HEK293 (cell line): ENCODE measurements at regions not wholly inside any gene's neighbourhood (a gene's known extent, or its start where the extent isn't known, plus 50 kb on each side); places are given as distances from the start of the nearest gene placed in this dataset.

Experiments used
- KLF8 ChIP-seq: fragments of 450-650 bp; formaldehyde crosslinking; IDR thresholded peaks from 2 replicates; pipeline ENCODE4 v1.5.1; 2016; ENCODE audit warnings: missing biosample characterization, missing genetic modification characterization
- MEIS1 ChIP-seq: sonication (generic); formaldehyde crosslinking; IDR thresholded peaks from 2 replicates; pipeline ENCODE4 v1.8.1; 2022; ENCODE audit warnings: missing genetic modification reagents, mild to moderate bottlenecking, borderline replicate concordance
- OSR2 ChIP-seq: fragments of 450-650 bp; formaldehyde crosslinking; IDR thresholded peaks from 2 replicates; pipeline ENCODE4 v1.5.1; 2016; ENCODE audit warnings: missing biosample characterization, missing genetic modification characterization
- RBAK ChIP-seq: fragments of 450-650 bp; formaldehyde crosslinking; IDR thresholded peaks from 2 replicates; pipeline ENCODE4 v1.5.1; 2016; ENCODE audit warnings: missing biosample characterization, missing genetic modification characterization
- REPIN1 ChIP-seq: fragments of 450-650 bp; formaldehyde crosslinking; IDR thresholded peaks from 2 replicates; pipeline ENCODE4 v1.5.1; 2017; ENCODE audit warnings: missing biosample characterization, missing genetic modification characterization, low read depth
- ZNF121 ChIP-seq: fragments of 450-650 bp; formaldehyde crosslinking; IDR thresholded peaks from 2 replicates; pipeline ENCODE4 v1.5.1; 2016; ENCODE audit warnings: missing biosample characterization, missing genetic modification characterization
- ZNF140 ChIP-seq: fragments of 450-650 bp; formaldehyde crosslinking; IDR thresholded peaks from 2 replicates; pipeline ENCODE4 v1.5.1; 2016; ENCODE audit warnings: missing biosample characterization, missing genetic modification characterization
- ZNF155 ChIP-seq: fragments of 450-650 bp; formaldehyde crosslinking; IDR thresholded peaks from 2 replicates; pipeline ENCODE4 v1.5.1; 2016; ENCODE audit warnings: missing biosample characterization, missing genetic modification characterization
- ZNF274 ChIP-seq, 2 experiments: fragments of 200-500 bp in 1 of 2; fragments of 450-650 bp in 1 of 2; sonication (Bioruptor generic) in 1 of 2; formaldehyde crosslinking in 1 of 2; IDR thresholded peaks; 2 replicates each; pipeline versions ENCODE4 v1.5.1 to v1.6.1; 2014 to 2016; ENCODE audit warnings: borderline replicate concordance in 1 of 2, inconsistent platforms in 1 of 2, low read length in 1 of 2, missing biosample characterization in 1 of 2, missing genetic modification characterization in 1 of 2
- ZNF292 ChIP-seq: fragments of 450-650 bp; formaldehyde crosslinking; IDR thresholded peaks from 2 replicates; pipeline ENCODE4 v1.5.1; 2016; ENCODE audit warnings: low read depth, missing biosample characterization, missing genetic modification characterization, borderline replicate concordance
- ZNF302 ChIP-seq: fragments of 450-650 bp; formaldehyde crosslinking; IDR thresholded peaks from 2 replicates; pipeline ENCODE4 v1.5.1; 2016; ENCODE audit warnings: missing biosample characterization, missing genetic modification characterization, low read depth
- ZNF335 ChIP-seq: fragments of 450-650 bp; formaldehyde crosslinking; conservative IDR thresholded peaks from 2 replicates; pipeline ENCODE4 v1.5.1; 2016; ENCODE audit warnings: missing biosample characterization, missing genetic modification characterization
- ZNF37A ChIP-seq: fragments of 450-650 bp; IDR thresholded peaks from 2 replicates; pipeline ENCODE4 v1.5.1; 2018; ENCODE audit warnings: missing biosample characterization, missing genetic modification characterization
- ZNF501 ChIP-seq: fragments of 450-650 bp; formaldehyde crosslinking; IDR thresholded peaks from 2 replicates; pipeline ENCODE4 v1.5.1; 2016; ENCODE audit warnings: missing biosample characterization, missing genetic modification characterization
- ZNF514 ChIP-seq: fragments of 450-650 bp; formaldehyde crosslinking; IDR thresholded peaks from 2 replicates; pipeline ENCODE4 v1.5.1; 2016; ENCODE audit warnings: missing biosample characterization, missing genetic modification characterization
- ZNF544 ChIP-seq: fragments of 450-650 bp; formaldehyde crosslinking; IDR thresholded peaks from 2 replicates; pipeline ENCODE4 v1.5.0; 2017; ENCODE audit warnings: missing biosample characterization, missing genetic modification characterization
- ZNF610 ChIP-seq: fragments of 450-650 bp; formaldehyde crosslinking; IDR thresholded peaks from 2 replicates; pipeline ENCODE4 v1.5.1; 2016; ENCODE audit warnings: missing biosample characterization, missing genetic modification characterization, borderline replicate concordance
- ZSCAN23 ChIP-seq: fragments of 450-650 bp; formaldehyde crosslinking; IDR thresholded peaks from 2 replicates; pipeline ENCODE4 v1.5.1; 2016; ENCODE audit warnings: missing biosample characterization, missing genetic modification characterization
- TF ChIP-seq, protein P1 (sequence below): fragments of 450-650 bp; formaldehyde crosslinking; IDR thresholded peaks from 2 replicates; pipeline ENCODE4 v1.5.1; 2016; ENCODE audit warnings: missing biosample characterization, missing genetic modification characterization, low read depth
- TF ChIP-seq, protein P2 (sequence below): IDR thresholded peaks from 2 replicates; pipeline ENCODE4 v1.6.1; 2011; ENCODE audit warnings: mild to moderate bottlenecking, low read depth, low read length, borderline replicate concordance
- TF ChIP-seq, protein P3 (sequence below): fragments of 450-650 bp; formaldehyde crosslinking; IDR thresholded peaks from 2 replicates; pipeline ENCODE4 v1.5.1; 2017; ENCODE audit warnings: missing biosample characterization, missing genetic modification characterization
- TF ChIP-seq, protein P4 (sequence below): fragments of 450-650 bp; formaldehyde crosslinking; conservative IDR thresholded peaks from 2 replicates; pipeline ENCODE4 v1.5.1; 2016; ENCODE audit warnings: low read depth, missing biosample characterization, missing genetic modification characterization
- TF ChIP-seq, protein P5 (sequence below): fragments of 450-650 bp; formaldehyde crosslinking; IDR thresholded peaks from 2 replicates; pipeline ENCODE4 v1.5.1; 2016; ENCODE audit warnings: missing biosample characterization, missing genetic modification characterization
- TF ChIP-seq, protein P6 (sequence below): fragments of 450-650 bp; formaldehyde crosslinking; IDR thresholded peaks from 2 replicates; pipeline ENCODE4 v1.5.1; 2016; ENCODE audit warnings: missing biosample characterization, missing genetic modification characterization

DNA sequence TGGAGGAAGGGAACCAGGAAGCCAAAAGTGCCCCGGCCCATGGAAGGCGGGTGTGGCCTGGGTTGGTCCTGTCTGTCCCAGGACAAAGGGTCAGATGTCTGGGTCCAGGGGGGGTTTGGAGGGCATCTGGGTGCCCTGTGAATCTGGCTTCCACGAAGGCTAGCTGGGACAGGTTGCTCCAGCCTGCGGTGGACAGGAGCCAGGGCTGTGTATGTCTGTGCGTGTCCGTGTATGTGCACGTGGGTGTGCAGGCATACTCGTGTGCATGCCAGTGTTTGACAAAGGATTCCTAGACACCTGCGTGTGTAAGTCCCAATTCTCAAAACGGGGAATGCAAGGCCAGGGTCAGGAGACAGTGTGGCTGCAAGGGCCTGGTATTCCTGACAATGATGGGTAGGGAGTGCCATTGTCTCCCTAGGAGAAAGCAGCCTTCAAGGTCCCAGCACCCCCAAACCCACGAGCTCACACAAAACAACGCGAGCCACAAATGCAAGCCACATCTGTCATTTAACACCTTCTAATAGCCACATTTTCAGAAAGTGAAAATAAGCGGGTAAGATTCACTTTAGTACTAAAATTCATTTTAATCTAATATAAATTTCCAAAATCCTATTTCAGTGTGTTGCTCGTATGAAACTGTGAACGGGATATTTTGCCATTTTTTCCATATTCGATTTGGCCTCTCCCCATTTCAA is 78.4 kb upstream of the WNT7B start (continued):
- TF ChIP-seq, protein P1, sequence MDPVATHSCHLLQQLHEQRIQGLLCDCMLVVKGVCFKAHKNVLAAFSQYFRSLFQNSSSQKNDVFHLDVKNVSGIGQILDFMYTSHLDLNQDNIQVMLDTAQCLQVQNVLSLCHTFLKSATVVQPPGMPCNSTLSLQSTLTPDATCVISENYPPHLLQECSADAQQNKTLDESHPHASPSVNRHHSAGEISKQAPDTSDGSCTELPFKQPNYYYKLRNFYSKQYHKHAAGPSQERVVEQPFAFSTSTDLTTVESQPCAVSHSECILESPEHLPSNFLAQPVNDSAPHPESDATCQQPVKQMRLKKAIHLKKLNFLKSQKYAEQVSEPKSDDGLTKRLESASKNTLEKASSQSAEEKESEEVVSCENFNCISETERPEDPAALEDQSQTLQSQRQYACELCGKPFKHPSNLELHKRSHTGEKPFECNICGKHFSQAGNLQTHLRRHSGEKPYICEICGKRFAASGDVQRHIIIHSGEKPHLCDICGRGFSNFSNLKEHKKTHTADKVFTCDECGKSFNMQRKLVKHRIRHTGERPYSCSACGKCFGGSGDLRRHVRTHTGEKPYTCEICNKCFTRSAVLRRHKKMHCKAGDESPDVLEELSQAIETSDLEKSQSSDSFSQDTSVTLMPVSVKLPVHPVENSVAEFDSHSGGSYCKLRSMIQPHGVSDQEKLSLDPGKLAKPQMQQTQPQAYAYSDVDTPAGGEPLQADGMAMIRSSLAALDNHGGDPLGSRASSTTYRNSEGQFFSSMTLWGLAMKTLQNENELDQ (tag by site-specific recombination) = no peak
- TF ChIP-seq, protein P2, sequence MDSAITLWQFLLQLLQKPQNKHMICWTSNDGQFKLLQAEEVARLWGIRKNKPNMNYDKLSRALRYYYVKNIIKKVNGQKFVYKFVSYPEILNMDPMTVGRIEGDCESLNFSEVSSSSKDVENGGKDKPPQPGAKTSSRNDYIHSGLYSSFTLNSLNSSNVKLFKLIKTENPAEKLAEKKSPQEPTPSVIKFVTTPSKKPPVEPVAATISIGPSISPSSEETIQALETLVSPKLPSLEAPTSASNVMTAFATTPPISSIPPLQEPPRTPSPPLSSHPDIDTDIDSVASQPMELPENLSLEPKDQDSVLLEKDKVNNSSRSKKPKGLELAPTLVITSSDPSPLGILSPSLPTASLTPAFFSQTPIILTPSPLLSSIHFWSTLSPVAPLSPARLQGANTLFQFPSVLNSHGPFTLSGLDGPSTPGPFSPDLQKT = no peak
- TF ChIP-seq KLF8 (0 out of 2 replicates have a peak, but pooled peaks have one; percentile 26), RBAK (tag by site-specific recombination) (no peak), ZNF155 (tag by site-specific recombination) (no peak), ZNF121 (tag by site-specific recombination) (no peak), ZNF544 (tag by site-specific recombination) (no peak), ZNF274 (IDR thresholded peaks at IDR 0.05; ENCODE audit: low read length) (no peak), ZNF274 (tag by site-specific recombination; IDR thresholded peaks at IDR 0.05; ENCODE audit: borderline replicate concordance) (no peak), ZNF37A (tag by site-specific recombination) (no peak), ZNF335 (tag by site-specific recombination) (peak; percentile 55; the same call in 1 of the 2 replicates), ZNF302 (tag by site-specific recombination) (no peak), ZSCAN23 (no peak), OSR2 (tag by site-specific recombination) (no peak), REPIN1 (tag by site-specific recombination) (no peak), ZNF514 (tag by site-specific recombination) (no peak), MEIS1 (CRISPR knock-in tag) (no peak), ZNF501 (tag by site-specific recombination) (no peak), ZNF140 (tag by site-specific recombination) (no peak), ZNF292 (no peak), ZNF610 (no peak)
- TF ChIP-seq, protein P3, sequence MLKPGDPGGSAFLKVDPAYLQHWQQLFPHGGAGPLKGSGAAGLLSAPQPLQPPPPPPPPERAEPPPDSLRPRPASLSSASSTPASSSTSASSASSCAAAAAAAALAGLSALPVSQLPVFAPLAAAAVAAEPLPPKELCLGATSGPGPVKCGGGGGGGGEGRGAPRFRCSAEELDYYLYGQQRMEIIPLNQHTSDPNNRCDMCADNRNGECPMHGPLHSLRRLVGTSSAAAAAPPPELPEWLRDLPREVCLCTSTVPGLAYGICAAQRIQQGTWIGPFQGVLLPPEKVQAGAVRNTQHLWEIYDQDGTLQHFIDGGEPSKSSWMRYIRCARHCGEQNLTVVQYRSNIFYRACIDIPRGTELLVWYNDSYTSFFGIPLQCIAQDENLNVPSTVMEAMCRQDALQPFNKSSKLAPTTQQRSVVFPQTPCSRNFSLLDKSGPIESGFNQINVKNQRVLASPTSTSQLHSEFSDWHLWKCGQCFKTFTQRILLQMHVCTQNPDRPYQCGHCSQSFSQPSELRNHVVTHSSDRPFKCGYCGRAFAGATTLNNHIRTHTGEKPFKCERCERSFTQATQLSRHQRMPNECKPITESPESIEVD = no peak
- TF ChIP-seq, protein P4, sequence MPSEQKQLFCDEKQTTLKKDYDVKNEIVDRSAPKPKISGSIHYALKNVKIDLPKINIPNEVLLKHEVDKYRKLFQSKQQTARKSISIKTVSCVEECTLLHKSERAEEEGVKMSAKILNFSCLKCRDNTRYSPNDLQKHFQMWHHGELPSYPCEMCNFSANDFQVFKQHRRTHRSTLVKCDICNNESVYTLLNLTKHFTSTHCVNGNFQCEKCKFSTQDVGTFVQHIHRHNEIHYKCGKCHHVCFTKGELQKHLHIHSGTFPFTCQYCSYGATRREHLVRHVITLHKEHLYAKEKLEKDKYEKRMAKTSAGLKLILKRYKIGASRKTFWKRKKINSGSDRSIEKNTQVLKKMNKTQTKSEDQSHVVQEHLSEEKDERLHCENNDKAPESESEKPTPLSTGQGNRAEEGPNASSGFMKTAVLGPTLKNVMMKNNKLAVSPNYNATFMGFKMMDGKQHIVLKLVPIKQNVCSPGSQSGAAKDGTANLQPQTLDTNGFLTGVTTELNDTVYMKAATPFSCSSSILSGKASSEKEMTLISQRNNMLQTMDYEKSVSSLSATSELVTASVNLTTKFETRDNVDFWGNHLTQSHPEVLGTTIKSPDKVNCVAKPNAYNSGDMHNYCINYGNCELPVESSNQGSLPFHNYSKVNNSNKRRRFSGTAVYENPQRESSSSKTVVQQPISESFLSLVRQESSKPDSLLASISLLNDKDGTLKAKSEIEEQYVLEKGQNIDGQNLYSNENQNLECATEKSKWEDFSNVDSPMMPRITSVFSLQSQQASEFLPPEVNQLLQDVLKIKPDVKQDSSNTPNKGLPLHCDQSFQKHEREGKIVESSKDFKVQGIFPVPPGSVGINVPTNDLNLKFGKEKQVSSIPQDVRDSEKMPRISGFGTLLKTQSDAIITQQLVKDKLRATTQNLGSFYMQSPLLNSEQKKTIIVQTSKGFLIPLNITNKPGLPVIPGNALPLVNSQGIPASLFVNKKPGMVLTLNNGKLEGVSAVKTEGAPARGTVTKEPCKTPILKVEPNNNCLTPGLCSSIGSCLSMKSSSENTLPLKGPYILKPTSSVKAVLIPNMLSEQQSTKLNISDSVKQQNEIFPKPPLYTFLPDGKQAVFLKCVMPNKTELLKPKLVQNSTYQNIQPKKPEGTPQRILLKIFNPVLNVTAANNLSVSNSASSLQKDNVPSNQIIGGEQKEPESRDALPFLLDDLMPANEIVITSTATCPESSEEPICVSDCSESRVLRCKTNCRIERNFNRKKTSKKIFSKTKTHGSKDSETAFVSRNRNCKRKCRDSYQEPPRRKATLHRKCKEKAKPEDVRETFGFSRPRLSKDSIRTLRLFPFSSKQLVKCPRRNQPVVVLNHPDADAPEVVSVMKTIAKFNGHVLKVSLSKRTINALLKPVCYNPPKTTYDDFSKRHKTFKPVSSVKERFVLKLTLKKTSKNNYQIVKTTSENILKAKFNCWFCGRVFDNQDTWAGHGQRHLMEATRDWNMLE (tag by site-specific recombination) = no peak
- TF ChIP-seq, protein P5, sequence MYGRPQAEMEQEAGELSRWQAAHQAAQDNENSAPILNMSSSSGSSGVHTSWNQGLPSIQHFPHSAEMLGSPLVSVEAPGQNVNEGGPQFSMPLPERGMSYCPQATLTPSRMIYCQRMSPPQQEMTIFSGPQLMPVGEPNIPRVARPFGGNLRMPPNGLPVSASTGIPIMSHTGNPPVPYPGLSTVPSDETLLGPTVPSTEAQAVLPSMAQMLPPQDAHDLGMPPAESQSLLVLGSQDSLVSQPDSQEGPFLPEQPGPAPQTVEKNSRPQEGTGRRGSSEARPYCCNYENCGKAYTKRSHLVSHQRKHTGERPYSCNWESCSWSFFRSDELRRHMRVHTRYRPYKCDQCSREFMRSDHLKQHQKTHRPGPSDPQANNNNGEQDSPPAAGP (tag by site-specific recombination) = no peak
- TF ChIP-seq, protein P6, sequence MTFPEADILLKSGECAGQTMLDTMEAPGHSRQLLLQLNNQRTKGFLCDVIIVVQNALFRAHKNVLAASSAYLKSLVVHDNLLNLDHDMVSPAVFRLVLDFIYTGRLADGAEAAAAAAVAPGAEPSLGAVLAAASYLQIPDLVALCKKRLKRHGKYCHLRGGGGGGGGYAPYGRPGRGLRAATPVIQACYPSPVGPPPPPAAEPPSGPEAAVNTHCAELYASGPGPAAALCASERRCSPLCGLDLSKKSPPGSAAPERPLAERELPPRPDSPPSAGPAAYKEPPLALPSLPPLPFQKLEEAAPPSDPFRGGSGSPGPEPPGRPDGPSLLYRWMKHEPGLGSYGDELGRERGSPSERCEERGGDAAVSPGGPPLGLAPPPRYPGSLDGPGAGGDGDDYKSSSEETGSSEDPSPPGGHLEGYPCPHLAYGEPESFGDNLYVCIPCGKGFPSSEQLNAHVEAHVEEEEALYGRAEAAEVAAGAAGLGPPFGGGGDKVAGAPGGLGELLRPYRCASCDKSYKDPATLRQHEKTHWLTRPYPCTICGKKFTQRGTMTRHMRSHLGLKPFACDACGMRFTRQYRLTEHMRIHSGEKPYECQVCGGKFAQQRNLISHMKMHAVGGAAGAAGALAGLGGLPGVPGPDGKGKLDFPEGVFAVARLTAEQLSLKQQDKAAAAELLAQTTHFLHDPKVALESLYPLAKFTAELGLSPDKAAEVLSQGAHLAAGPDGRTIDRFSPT = no peak
